Right lobe of liver (tissue), 4 donors: ENCODE measurements at regions not wholly inside any gene's neighbourhood (a gene's known extent, or its start where the extent isn't known, plus 50 kb on each side); places are given as distances from the start of the nearest gene placed in this dataset.

Source experiments
- CTCF ChIP-seq, 4 donors: fragments of 200-600 bp in 3 of 4; fragments of 450-650 bp in 1 of 4; IDR thresholded peaks; one replicate each; pipeline versions ENCODE4 v1.5.1 to v1.8.0; 2016 to 2022; ENCODE audit warnings: antibody characterized with exemption in 4 of 4, mild to moderate bottlenecking in 2 of 4
- POLR2A ChIP-seq: fragments of 450-650 bp; IDR thresholded peaks from one replicate; pipeline ENCODE4 v1.6.1; 2017; ENCODE audit warnings: antibody characterized with exemption, mild to moderate bottlenecking
- donor health status: DM: no; HTN: no; CAD: no.
- donor health status: DM: no; HTN: no; CAD: no.
- donor health status: DM: no; HTN: yes; CAD: no.

GRCh38 chr12:107486140-107486892 is 199.3 kb upstream of the PWP1 start:
- TF ChIP-seq CTCF (IDR thresholded peaks at IDR 0.05) (no peak), POLR2A (no peak)
